HEK293 (cell line): ENCODE measurements at regions not wholly inside any gene's neighbourhood (a gene's known extent, or its start where the extent isn't known, plus 50 kb on each side); places are given as distances from the start of the nearest gene placed in this dataset.

Experiments
- CTCF ChIA-PET: fragments of 350-600 bp; formaldehyde crosslinking; extraction: SDS; loops from one replicate; lab custom pipeline; 2021; ENCODE audit warnings: antibody characterized with exemption; lab: Yijun Ruan, JAX
- POLR2A ChIA-PET: fragments of 300-600 bp; formaldehyde crosslinking; extraction: SDS; loops from one replicate; lab custom pipeline; 2020; ENCODE audit warnings: antibody characterized with exemption, inconsistent platforms; lab: Yijun Ruan, JAX
- H3K27ac ChIP-seq: fragments of 200-500 bp; sonication (Bioruptor generic); 2 replicates; pipeline ENCODE4 v1.5.1; 2014; ENCODE audit warnings: low read depth, low read length, control low read depth, inconsistent platforms; ENCODE audit errors: extremely low read depth
- H3K36me3 ChIP-seq, 2 experiments: fragments of 200-500 bp in 1 of 2; sonication (Bioruptor generic) in 1 of 2; 1 replicate in 1 of 2; 2 replicates in 1 of 2; pipeline ENCODE4 v1.5.1; 2014 to 2017; ENCODE audit warnings: inconsistent platforms in 2 of 2, low read length in 2 of 2; ENCODE audit not compliant: control insufficient read depth in 2 of 2, insufficient read depth in 1 of 2
- H3K4me1 ChIP-seq: fragments of 200-500 bp; sonication (Bioruptor generic); 2 replicates; pipeline ENCODE4 v1.5.1; 2014; ENCODE audit warnings: mild to moderate bottlenecking, low read length, inconsistent platforms; ENCODE audit not compliant: control insufficient read depth, insufficient read depth
- H3K4me3 ChIP-seq: 2 replicates; pipeline ENCODE4 v1.5.1; 2011; ENCODE audit warnings: low read depth, mild to moderate bottlenecking, control low read depth, low read length, moderate library complexity
- H3K9me3 ChIP-seq: fragments of 200-500 bp; sonication (Bioruptor generic); 2 replicates; pipeline ENCODE4 v1.5.1; 2014; ENCODE audit warnings: low read depth, low read length, inconsistent platforms; ENCODE audit not compliant: control insufficient read depth, insufficient read depth
- ELK4 ChIP-seq: IDR thresholded peaks from 2 replicates; pipeline ENCODE4 v1.6.1; 2011; ENCODE audit warnings: mild to moderate bottlenecking, low read depth, low read length, borderline replicate concordance
- FEZF1 ChIP-seq: fragments of 450-650 bp; formaldehyde crosslinking; IDR thresholded peaks from 2 replicates; pipeline ENCODE4 v1.5.1; 2016; ENCODE audit warnings: missing biosample characterization, missing genetic modification characterization
- IKZF3 ChIP-seq: fragments of 450-650 bp; IDR thresholded peaks from 2 replicates; pipeline ENCODE4 v1.5.0; 2018; ENCODE audit warnings: missing biosample characterization, mild to moderate bottlenecking, missing genetic modification characterization, moderate library complexity
- PRDM6 ChIP-seq: fragments of 450-650 bp; formaldehyde crosslinking; IDR thresholded peaks from 2 replicates; pipeline ENCODE4 v1.5.1; 2017; ENCODE audit warnings: missing biosample characterization, missing genetic modification characterization
- YY2 ChIP-seq: fragments of 450-650 bp; formaldehyde crosslinking; IDR thresholded peaks from 2 replicates; pipeline ENCODE4 v1.5.1; 2016; ENCODE audit warnings: missing biosample characterization, missing genetic modification characterization
- ZNF132 ChIP-seq: fragments of 450-650 bp; formaldehyde crosslinking; IDR thresholded peaks from 2 replicates; pipeline ENCODE4 v1.5.1; 2017; ENCODE audit warnings: missing biosample characterization, missing genetic modification characterization, borderline replicate concordance
- ZNF140 ChIP-seq: fragments of 450-650 bp; formaldehyde crosslinking; IDR thresholded peaks from 2 replicates; pipeline ENCODE4 v1.5.1; 2016; ENCODE audit warnings: missing biosample characterization, missing genetic modification characterization
- ZNF146 ChIP-seq: fragments of 450-650 bp; formaldehyde crosslinking; IDR thresholded peaks from 2 replicates; pipeline ENCODE4 v1.5.1; 2016; ENCODE audit warnings: missing biosample characterization, missing genetic modification characterization
- ZNF157 ChIP-seq: fragments of 450-650 bp; formaldehyde crosslinking; IDR thresholded peaks from 2 replicates; pipeline ENCODE4 v1.5.1; 2016; ENCODE audit warnings: missing biosample characterization, missing genetic modification characterization
- ZNF184 ChIP-seq: fragments of 450-650 bp; IDR thresholded peaks from 2 replicates; pipeline ENCODE4 v1.5.1; 2018; ENCODE audit warnings: missing biosample characterization, mild to moderate bottlenecking, missing genetic modification characterization
- ZNF239 ChIP-seq: fragments of 450-650 bp; formaldehyde crosslinking; IDR thresholded peaks from 2 replicates; pipeline ENCODE4 v1.5.1; 2016; ENCODE audit warnings: missing biosample characterization, missing genetic modification characterization
- ZNF324 ChIP-seq: fragments of 450-650 bp; formaldehyde crosslinking; IDR thresholded peaks from 2 replicates; pipeline ENCODE4 v1.5.1; 2016; ENCODE audit warnings: missing biosample characterization, missing genetic modification characterization
- ZNF37A ChIP-seq: fragments of 450-650 bp; IDR thresholded peaks from 2 replicates; pipeline ENCODE4 v1.5.1; 2018; ENCODE audit warnings: missing biosample characterization, missing genetic modification characterization
- ZNF426 ChIP-seq: fragments of 450-650 bp; formaldehyde crosslinking; IDR thresholded peaks from 2 replicates; pipeline ENCODE4 v1.5.1; 2017; ENCODE audit warnings: missing biosample characterization, missing genetic modification characterization, mild to moderate bottlenecking, inconsistent platforms, moderate library complexity
- ZNF558 ChIP-seq: fragments of 450-650 bp; formaldehyde crosslinking; IDR thresholded peaks from 2 replicates; pipeline ENCODE4 v1.5.1; 2016; ENCODE audit warnings: missing biosample characterization, missing genetic modification characterization
- ZNF660 ChIP-seq: fragments of 450-650 bp; IDR thresholded peaks from 2 replicates; pipeline ENCODE4 v1.5.1; 2018; ENCODE audit warnings: missing biosample characterization, mild to moderate bottlenecking, missing genetic modification characterization
- ZNF843 ChIP-seq: fragments of 450-650 bp; formaldehyde crosslinking; IDR thresholded peaks from 2 replicates; pipeline ENCODE4 v1.5.1; 2016; ENCODE audit warnings: missing biosample characterization, missing genetic modification characterization
- ZSCAN4 ChIP-seq: fragments of 450-650 bp; formaldehyde crosslinking; IDR thresholded peaks from 2 replicates; pipeline ENCODE4 v1.5.1; 2017; ENCODE audit warnings: missing biosample characterization, missing genetic modification characterization
- TF ChIP-seq, protein P1 (sequence below): fragments of 450-650 bp; formaldehyde crosslinking; IDR thresholded peaks from 2 replicates; pipeline ENCODE4 v1.5.1; 2016; ENCODE audit warnings: missing biosample characterization, missing genetic modification characterization
- TF ChIP-seq, protein P2 (sequence below): fragments of 450-650 bp; formaldehyde crosslinking; IDR thresholded peaks from 2 replicates; pipeline ENCODE4 v1.5.1; 2016; ENCODE audit warnings: missing biosample characterization, missing genetic modification characterization

DNA sequence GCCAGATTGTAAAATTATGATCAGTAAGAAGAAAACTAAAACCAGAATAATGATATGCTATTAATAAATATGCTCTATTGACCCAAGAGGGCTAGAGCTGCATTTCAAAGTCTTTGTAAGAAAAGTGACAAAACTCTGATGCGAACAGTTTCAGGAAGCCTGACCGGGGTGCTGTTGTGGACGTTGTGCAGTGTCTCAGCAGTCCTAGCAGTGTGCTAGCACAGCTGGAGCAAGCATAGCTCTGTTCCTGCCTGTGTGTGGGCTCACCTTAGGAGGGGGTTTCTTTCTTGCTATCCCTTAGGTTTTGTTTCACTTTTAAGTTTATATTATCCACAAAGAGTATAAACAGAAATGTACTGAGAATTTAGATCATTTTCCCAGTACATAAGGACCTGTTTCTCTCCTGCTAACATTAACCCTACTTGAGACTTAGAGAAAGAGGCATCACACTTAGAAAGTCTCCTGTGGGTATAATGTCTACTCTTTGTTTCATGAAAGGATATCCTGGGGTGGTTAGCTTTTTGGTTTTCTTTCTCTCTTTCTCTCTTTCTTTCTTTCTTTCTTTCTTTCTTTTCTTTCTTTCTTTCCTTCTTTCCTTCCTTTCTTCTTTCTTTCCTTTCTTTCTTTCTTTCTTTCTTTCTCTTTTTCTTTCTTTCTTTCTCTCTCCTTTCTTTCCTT lies 124.5 kb downstream of the TMEM182 start:
- POLR2A ChIA-PET = no interaction called here
- peaks cover 13% of the 10 kb centered on the region; the same call in 1 of the 2 replicates for H3K4me1 ChIP-seq
- CTCF ChIA-PET = interaction anchor here (0.6 kb wide), 1 partner anchor 563 kb away, joined by 4 read pairs; no protein-coding TSS in a partner anchor

GRCh38 chr2:102888514-102888913 lies 126.7 kb downstream of the TMEM182 start:
- H3K9me3 ChIP-seq = no peaks in the 10 kb centered on the region
- no peak overlapping the region for H3K27ac ChIP-seq
- no peak for TF ChIP-seq ZNF37A
- no peak for TF ChIP-seq ZNF132
- TF ChIP-seq ZNF558 (tag by site-specific recombination) = no peak
- TF ChIP-seq, protein P1, sequence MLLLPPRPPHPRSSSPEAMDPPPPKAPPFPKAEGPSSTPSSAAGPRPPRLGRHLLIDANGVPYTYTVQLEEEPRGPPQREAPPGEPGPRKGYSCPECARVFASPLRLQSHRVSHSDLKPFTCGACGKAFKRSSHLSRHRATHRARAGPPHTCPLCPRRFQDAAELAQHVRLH (tag by site-specific recombination) = peak; percentile 64; the same call in 1 of the 2 replicates
- no peak for TF ChIP-seq ZNF660 (tag by site-specific recombination)
- no peak for TF ChIP-seq ZNF140 (tag by site-specific recombination)
- no peak for TF ChIP-seq ZNF184 (tag by site-specific recombination)
- 0 out of 2 replicates have a peak, but pooled peaks have one; percentile 22 for TF ChIP-seq PRDM6 (tag by site-specific recombination)
- peak; percentile 44; the same call in 1 of the 2 replicates for TF ChIP-seq ZNF843 (tag by site-specific recombination)
- TF ChIP-seq, protein P2, sequence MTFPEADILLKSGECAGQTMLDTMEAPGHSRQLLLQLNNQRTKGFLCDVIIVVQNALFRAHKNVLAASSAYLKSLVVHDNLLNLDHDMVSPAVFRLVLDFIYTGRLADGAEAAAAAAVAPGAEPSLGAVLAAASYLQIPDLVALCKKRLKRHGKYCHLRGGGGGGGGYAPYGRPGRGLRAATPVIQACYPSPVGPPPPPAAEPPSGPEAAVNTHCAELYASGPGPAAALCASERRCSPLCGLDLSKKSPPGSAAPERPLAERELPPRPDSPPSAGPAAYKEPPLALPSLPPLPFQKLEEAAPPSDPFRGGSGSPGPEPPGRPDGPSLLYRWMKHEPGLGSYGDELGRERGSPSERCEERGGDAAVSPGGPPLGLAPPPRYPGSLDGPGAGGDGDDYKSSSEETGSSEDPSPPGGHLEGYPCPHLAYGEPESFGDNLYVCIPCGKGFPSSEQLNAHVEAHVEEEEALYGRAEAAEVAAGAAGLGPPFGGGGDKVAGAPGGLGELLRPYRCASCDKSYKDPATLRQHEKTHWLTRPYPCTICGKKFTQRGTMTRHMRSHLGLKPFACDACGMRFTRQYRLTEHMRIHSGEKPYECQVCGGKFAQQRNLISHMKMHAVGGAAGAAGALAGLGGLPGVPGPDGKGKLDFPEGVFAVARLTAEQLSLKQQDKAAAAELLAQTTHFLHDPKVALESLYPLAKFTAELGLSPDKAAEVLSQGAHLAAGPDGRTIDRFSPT (tag by site-specific recombination) = no peak
- TF ChIP-seq IKZF3 (tag by site-specific recombination) = no peak
- no peak for TF ChIP-seq ELK4
- TF ChIP-seq FEZF1 = peak; percentile 55
- TF ChIP-seq ZNF239 (tag by site-specific recombination) = no peak
- no peak for TF ChIP-seq ZSCAN4 (tag by site-specific recombination)
- no peak for TF ChIP-seq ZNF426 (tag by site-specific recombination)
- TF ChIP-seq ZNF324 = no peak
- TF ChIP-seq YY2 (tag by site-specific recombination) = no peak
- CTCF ChIA-PET = no interaction called here
- POLR2A ChIA-PET = no interaction called here
- peaks cover 19% of the 10 kb centered on the region; the same call in 1 of the 2 replicates for H3K4me1 ChIP-seq
- H3K36me3 ChIP-seq = no peaks in the 10 kb centered on the region
- no peak overlapping the region for H3K4me3 ChIP-seq

More for the DNA sequence above, 124.5 kb downstream of the TMEM182 start:
- Histone ChIP-seq H3K4me3 (no peak overlapping the region), H3K27ac (no peak overlapping the region), H3K9me3 (no peaks in the 10 kb centered on the region), H3K36me3 (no peaks in the 10 kb centered on the region)
- TF ChIP-seq ZNF157 (tag by site-specific recombination) (peak; percentile 75), ZNF146 (tag by site-specific recombination) (no peak)
- TF ChIP-seq, all 188 proteins: peak for 1
